WTC11 (cell line): ENCODE measurements at regions not wholly inside any gene's neighbourhood (a gene's known extent, or its start where the extent isn't known, plus 50 kb on each side); places are given as distances from the start of the nearest gene placed in this dataset.

Experiments used
- ATAC-seq: fragments of 200-7000 bp; cut with Tn5 transposase; 2 replicates; pipeline ENCODE4 v1.10.0; 2021; ENCODE audit warnings: mild to moderate bottlenecking, moderate library complexity
- CTCF ChIA-PET: fragments of 300-600 bp; sonication (Branson Sonifier 250); formaldehyde crosslinking; loops from one replicate; lab custom pipeline; 2021; ENCODE audit warnings: antibody characterized with exemption; lab: Charles Lee
- POLR2A ChIA-PET: fragments of 350-600 bp; sonication (Branson Sonifier 250); formaldehyde crosslinking; loops from one replicate; lab custom pipeline; 2021; ENCODE audit warnings: antibody characterized with exemption; lab: Charles Lee
- DNase-seq: peaks from one replicate; pipeline ENCODE4 v3.0.0; 2021; ENCODE audit warnings: low spot score
- H3K27ac Mint-ChIP-seq: 2 replicates; pipeline ENCODE4 v1.8.0; 2021; ENCODE audit warnings: mixed read lengths
- H3K27me3 Mint-ChIP-seq: 2 replicates; pipeline ENCODE4 v1.8.0; 2021; ENCODE audit warnings: low read depth, mild to moderate bottlenecking, moderate library complexity, mixed read lengths
- H3K36me3 Mint-ChIP-seq: 2 replicates; pipeline ENCODE4 v1.8.0; 2021; ENCODE audit warnings: mixed read lengths
- H3K4me1 Mint-ChIP-seq: 2 replicates; pipeline ENCODE4 v1.8.0; 2022; ENCODE audit warnings: mixed read lengths
- H3K4me3 Mint-ChIP-seq: 2 replicates; pipeline ENCODE4 v1.8.0; 2021; ENCODE audit warnings: mild to moderate bottlenecking, moderate library complexity, mixed read lengths
- H3K9me3 Mint-ChIP-seq: 2 replicates; pipeline ENCODE4 v1.8.0; 2021; ENCODE audit warnings: mixed read lengths
- EMX1 ChIP-seq: fragments of 250-450 bp; sonication (Bioruptor Pico); IDR thresholded peaks from 2 replicates; pipeline ENCODE4 v1.8.0; 2021; ENCODE audit warnings: mild to moderate bottlenecking
- ERG ChIP-seq: fragments of 250-450 bp; sonication (Bioruptor Pico); IDR thresholded peaks from 2 replicates; pipeline ENCODE4 v1.8.0; 2021; ENCODE audit warnings: mild to moderate bottlenecking
- ESRRA ChIP-seq: sonication (generic); formaldehyde crosslinking; IDR thresholded peaks from 2 replicates; pipeline ENCODE4 v1.8.1; 2022; ENCODE audit warnings: mild to moderate bottlenecking, missing genetic modification reagents, borderline replicate concordance
- FOXJ3 ChIP-seq: sonication (generic); formaldehyde crosslinking; IDR thresholded peaks from 2 replicates; pipeline ENCODE4 v1.9.0; 2021; ENCODE audit warnings: missing genetic modification reagents, mild to moderate bottlenecking, borderline replicate concordance
- GRHL2 ChIP-seq: fragments of 250-450 bp; sonication (Bioruptor Pico); IDR thresholded peaks from 2 replicates; pipeline ENCODE4 v1.8.0; 2022; ENCODE audit warnings: mild to moderate bottlenecking, moderate library complexity; ENCODE audit not compliant: insufficient replicate concordance, severe bottlenecking
- IRF1 ChIP-seq: sonication (generic); formaldehyde crosslinking; IDR thresholded peaks from 2 replicates; pipeline ENCODE4 v1.8.0; 2023; ENCODE audit warnings: missing genetic modification reagents
- KAT7 ChIP-seq: sonication (generic); formaldehyde crosslinking; IDR thresholded peaks from 2 replicates; pipeline ENCODE4 v1.8.1; 2023; ENCODE audit warnings: missing genetic modification reagents, mild to moderate bottlenecking, borderline replicate concordance
- MYBL2 ChIP-seq: sonication (generic); formaldehyde crosslinking; IDR thresholded peaks from 2 replicates; pipeline ENCODE4 v1.8.1; 2023; ENCODE audit warnings: mild to moderate bottlenecking, moderate library complexity, missing genetic modification reagents
- NFYB ChIP-seq: sonication (generic); formaldehyde crosslinking; conservative IDR thresholded peaks from 2 replicates; pipeline ENCODE4 v1.8.0; 2022; ENCODE audit warnings: low read depth, missing genetic modification reagents
- NR1H2 ChIP-seq: sonication (generic); formaldehyde crosslinking; IDR thresholded peaks from 2 replicates; pipeline ENCODE4 v1.9.0; 2021; ENCODE audit warnings: mild to moderate bottlenecking, moderate library complexity, missing genetic modification reagents
- NR3C1 ChIP-seq: sonication (generic); formaldehyde crosslinking; conservative IDR thresholded peaks from 2 replicates; pipeline ENCODE4 v1.8.1; 2023; ENCODE audit warnings: low read depth, mild to moderate bottlenecking, missing genetic modification reagents
- RELA ChIP-seq: sonication (generic); formaldehyde crosslinking; IDR thresholded peaks from 2 replicates; pipeline ENCODE4 v1.8.1; 2022; ENCODE audit warnings: missing genetic modification reagents, mild to moderate bottlenecking, borderline replicate concordance
- RORB ChIP-seq: fragments of 250-450 bp; sonication (Bioruptor Pico); IDR thresholded peaks from 2 replicates; pipeline ENCODE4 v1.9.0; 2021; ENCODE audit warnings: mild to moderate bottlenecking
- SMAD4 ChIP-seq: sonication (generic); formaldehyde crosslinking; IDR thresholded peaks from 2 replicates; pipeline ENCODE4 v1.8.0; 2022; ENCODE audit warnings: mild to moderate bottlenecking, missing genetic modification reagents
- TEAD1 ChIP-seq: sonication (generic); formaldehyde crosslinking; IDR thresholded peaks from 2 replicates; pipeline ENCODE4 v1.8.0; 2022; ENCODE audit warnings: mild to moderate bottlenecking, missing genetic modification reagents
- USF1 ChIP-seq: sonication (generic); formaldehyde crosslinking; IDR thresholded peaks from 2 replicates; pipeline ENCODE4 v1.8.0; 2022; ENCODE audit warnings: mild to moderate bottlenecking, missing genetic modification reagents
- ZMAT4 ChIP-seq: fragments of 250-450 bp; sonication (Bioruptor Pico); IDR thresholded peaks from 2 replicates; pipeline ENCODE4 v1.9.0; 2021; ENCODE audit warnings: mild to moderate bottlenecking
- ZNF263 ChIP-seq: sonication (generic); formaldehyde crosslinking; IDR thresholded peaks from 2 replicates; pipeline ENCODE4 v1.8.1; 2022; ENCODE audit warnings: low read depth, mild to moderate bottlenecking, moderate library complexity, missing genetic modification reagents
- ZNF423 ChIP-seq: fragments of 250-450 bp; sonication (Bioruptor Pico); IDR thresholded peaks from 2 replicates; pipeline ENCODE4 v2.1.2; 2022; ENCODE audit warnings: mild to moderate bottlenecking, moderate library complexity
- ZNF425 ChIP-seq: fragments of 250-450 bp; sonication (Bioruptor Pico); conservative IDR thresholded peaks from 2 replicates; pipeline ENCODE4 v1.9.0; 2021; ENCODE audit warnings: mild to moderate bottlenecking
- ZNF512 ChIP-seq: sonication (generic); formaldehyde crosslinking; IDR thresholded peaks from 2 replicates; pipeline ENCODE4 v1.8.1; 2022; ENCODE audit warnings: missing genetic modification reagents, borderline replicate concordance

DNA sequence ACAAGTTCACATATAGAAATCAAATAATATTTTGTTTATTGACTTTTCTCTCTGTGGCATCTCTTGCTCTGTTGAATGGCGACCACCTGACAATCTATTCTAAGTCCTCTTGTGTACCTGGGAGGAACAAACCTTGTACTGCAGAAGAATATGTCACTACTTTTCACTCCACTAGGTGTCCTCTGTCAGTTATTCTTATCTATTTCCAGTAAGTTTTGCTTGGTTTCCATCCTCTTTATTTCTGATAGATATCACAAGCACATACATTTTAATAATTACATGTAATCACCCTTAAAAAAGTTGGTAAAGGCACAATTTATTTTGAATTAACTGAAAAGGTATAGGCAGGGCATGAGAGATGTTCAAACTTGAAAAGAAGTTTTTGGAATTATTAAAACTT is 238.4 kb downstream of the SNCA start:
- no peak overlapping the region for H3K4me3 Mint-ChIP-seq
- TF ChIP-seq ERG (CRISPR knock-in tag) (no peak), USF1 (CRISPR knock-in tag) (no peak), IRF1 (CRISPR knock-in tag) (no peak), ZNF425 (no peak), ZNF512 (CRISPR knock-in tag) (no peak), ZNF423 (CRISPR knock-in tag) (no peak), ZMAT4 (no peak)
- ATAC-seq, result peak; percentile 56; the same call in 1 of the 2 replicates
- POLR2A ChIA-PET, result no interaction called here
- H3K36me3 Mint-ChIP-seq, result no peaks in the 10 kb centered on the region
- no peaks in the 10 kb centered on the region for H3K4me1 Mint-ChIP-seq
- peaks cover 17% of the 10 kb centered on the region for H3K27me3 Mint-ChIP-seq
- CTCF ChIA-PET, result no interaction called here
- H3K9me3 Mint-ChIP-seq, result no peaks in the 10 kb centered on the region
- no peak overlapping the region for H3K27ac Mint-ChIP-seq
- no peak for DNase-seq

- DNase-seq, result no peak
- peaks cover 44% of the 10 kb centered on the region for H3K27me3 Mint-ChIP-seq
- H3K36me3 Mint-ChIP-seq, result no peaks in the 10 kb centered on the region
- no peak for ATAC-seq
- H3K4me3 Mint-ChIP-seq, result no peak overlapping the region
- H3K9me3 Mint-ChIP-seq, result no peaks in the 10 kb centered on the region
- H3K4me1 Mint-ChIP-seq, result no peaks in the 10 kb centered on the region
- TF ChIP-seq EMX1 (no peak), SMAD4 (CRISPR knock-in tag) (no peak), ESRRA (CRISPR knock-in tag) (no peak), IRF1 (CRISPR knock-in tag) (no peak)
- H3K27ac Mint-ChIP-seq, result no peak overlapping the region
- ChIA-PET POLR2A (no interaction called here), CTCF (interaction anchor here (1.2 kb wide), 2 partner anchors 37 to 327 kb away, joined by 3 read pairs; no protein-coding TSS in a partner anchor)
Observed at GRCh38 chr4:89595125-89595789, 241.7 kb downstream of the SNCA start.

- no peaks in the 10 kb centered on the region for H3K4me1 Mint-ChIP-seq
- TF ChIP-seq NR1H2 (CRISPR knock-in tag) (no peak), NFYB (CRISPR knock-in tag) (no peak), FOXJ3 (CRISPR knock-in tag) (no peak), RORB (no peak), RELA (CRISPR knock-in tag) (no peak), ZNF263 (CRISPR knock-in tag) (no peak), GRHL2 (CRISPR knock-in tag) (no peak), ESRRA (CRISPR knock-in tag) (no peak), MYBL2 (no peak), KAT7 (CRISPR knock-in tag) (no peak), NR3C1 (CRISPR knock-in tag) (no peak), TEAD1 (no peak)
- no peaks in the 10 kb centered on the region for H3K9me3 Mint-ChIP-seq
- no peaks in the 10 kb centered on the region for H3K36me3 Mint-ChIP-seq
- POLR2A ChIA-PET, result no interaction called here
- CTCF ChIA-PET, result no interaction called here
- ATAC-seq, result peak; percentile 48; the same call in 1 of the 2 replicates
- DNase-seq, result no peak
- H3K27me3 Mint-ChIP-seq, result peaks cover 80% of the 10 kb centered on the region
- no peak overlapping the region for H3K4me3 Mint-ChIP-seq
- H3K27ac Mint-ChIP-seq, result no peak overlapping the region
Observed at GRCh38 chr4:89590128-89590527, 246.8 kb downstream of the SNCA start.
